ENCODE measurements at regions not wholly inside any gene's neighbourhood (a gene's known extent, or its start where the extent isn't known, plus 50 kb on each side); places are given as distances from the start of the nearest gene placed in this dataset.

- H3K4me1 ChIP-seq (ENCODE audit: control insufficient read depth in 5 of 5, insufficient read depth in 5 of 5, low read length in 5 of 5) = peaks cover 0 to 4% (median 0%) of the 10 kb centered on the region in 5 donors
- no peak overlapping the region for H3K9ac ChIP-seq (ENCODE audit: insufficient read depth in 1 of 2, low read length in 2 of 2)
- no peak overlapping the region for H3K4me3 ChIP-seq
- no peaks in the 10 kb centered on the region for H3K36me3 ChIP-seq (ENCODE audit: control insufficient read depth in 4 of 4, insufficient read depth in 4 of 4, low read length in 4 of 4)
- ATAC-seq (ENCODE audit: insufficient read depth, low FRiP score) (no peak), DNase-seq (no peak)
- H3K9me3 ChIP-seq (ENCODE audit: control insufficient read depth in 4 of 4, insufficient read depth in 3 of 4, low read length in 3 of 4) = no peaks in the 10 kb centered on the region
- no peak overlapping the region for H3K27ac ChIP-seq (ENCODE audit: low read depth in 1 of 2, low read length in 1 of 2)
- 97 to 99% methylated on average over 18 of the region's 18 CpGs for WGBS, 2 donors
- no peaks in the 10 kb centered on the region for H3K27me3 ChIP-seq (ENCODE audit: control insufficient read depth in 3 of 3, insufficient read depth in 3 of 3, low read length in 2 of 3)
- TF ChIP-seq CTCF (IDR thresholded peaks at IDR 0.05; ENCODE audit: control extremely low read depth, extremely low read depth) = no peak
Measured at GRCh38 chr1:68373173-68373572, 76.6 kb downstream of the RPE65 start.

GRCh38 chr1:68372487-68372886, 77.3 kb downstream of the RPE65 start:
- no peak overlapping the region for H3K4me3 ChIP-seq
- H3K36me3 ChIP-seq (ENCODE audit: control insufficient read depth in 4 of 4, insufficient read depth in 4 of 4, low read length in 4 of 4) = no peaks in the 10 kb centered on the region
- H3K9me3 ChIP-seq (ENCODE audit: control insufficient read depth in 4 of 4, insufficient read depth in 3 of 4, low read length in 3 of 4) = no peaks in the 10 kb centered on the region
- H3K9ac ChIP-seq (ENCODE audit: insufficient read depth in 1 of 2, low read length in 2 of 2) = no peak overlapping the region
- no peak for TF ChIP-seq CTCF (IDR thresholded peaks at IDR 0.05; ENCODE audit: control extremely low read depth, extremely low read depth)
- whole genome bisulfite sequencing, 2 donors = 92 to 93% methylated on average over 6 of the region's 6 CpGs
- no peak overlapping the region for H3K27ac ChIP-seq (ENCODE audit: low read depth in 1 of 2, low read length in 1 of 2)
- H3K27me3 ChIP-seq (ENCODE audit: control insufficient read depth in 3 of 3, insufficient read depth in 3 of 3, low read length in 2 of 3) = no peaks in the 10 kb centered on the region
- no peak for DNase-seq
- peaks cover 0 to 4% (median 0%) of the 10 kb centered on the region in 5 donors for H3K4me1 ChIP-seq (ENCODE audit: control insufficient read depth in 5 of 5, insufficient read depth in 5 of 5, low read length in 5 of 5)
- no peak for ATAC-seq (ENCODE audit: insufficient read depth, low FRiP score)

GRCh38 chr1:68370101-68370915, 79.4 kb downstream of the RPE65 start:
- ATAC-seq (ENCODE audit: insufficient read depth, low FRiP score) = no peak
- Histone ChIP-seq H3K9me3 (ENCODE audit: control insufficient read depth in 4 of 4, insufficient read depth in 3 of 4, low read length in 3 of 4) (no peaks in the 10 kb centered on the region), H3K27me3 (ENCODE audit: control insufficient read depth in 3 of 3, insufficient read depth in 3 of 3, low read length in 2 of 3) (no peaks in the 10 kb centered on the region), H3K9ac (ENCODE audit: insufficient read depth in 1 of 2, low read length in 2 of 2) (no peak overlapping the region), H3K4me3 (no peak overlapping the region), H3K36me3 (ENCODE audit: control insufficient read depth in 4 of 4, insufficient read depth in 4 of 4, low read length in 4 of 4) (no peaks in the 10 kb centered on the region), H3K4me1 (ENCODE audit: control insufficient read depth in 5 of 5, insufficient read depth in 5 of 5, low read length in 5 of 5) (peaks cover 0 to 2% (median 0%) of the 10 kb centered on the region in 5 donors), H3K27ac (ENCODE audit: low read depth in 1 of 2, low read length in 1 of 2) (no peak overlapping the region)
- WGBS, 2 donors = 72 to 75% methylated on average over 1 of the region's 1 CpG
- TF ChIP-seq CTCF (IDR thresholded peaks at IDR 0.05; ENCODE audit: control extremely low read depth, extremely low read depth) = no peak
- DNase-seq = no peak

All from lung (tissue), 11 donors.